Mucosa of descending colon (tissue), 3 donors: ENCODE measurements at regions not wholly inside any gene's neighbourhood (a gene's known extent, or its start where the extent isn't known, plus 50 kb on each side); places are given as distances from the start of the nearest gene placed in this dataset.

Experiments used
- ATAC-seq: fragments of 200-7000 bp; cut with Tn5 transposase; one replicate; pipeline ENCODE4 v1.9.1; 2020; ENCODE audit warnings: mild to moderate bottlenecking, moderate library complexity
- DNase-seq, 3 donors: peaks; one replicate each; pipeline ENCODE4 v3.0.0-alpha.2; 2020
- H3K36me3 ChIP-seq: fragments of 200-600 bp; one replicate; pipeline ENCODE4 v1.8.0; 2021; ENCODE audit warnings: low read depth, mild to moderate bottlenecking
- H3K4me1 ChIP-seq: fragments of 200-600 bp; one replicate; pipeline ENCODE4 v1.8.0; 2021; ENCODE audit warnings: low read depth, mild to moderate bottlenecking
- H3K4me3 ChIP-seq: fragments of 200-600 bp; one replicate; pipeline ENCODE4 v1.8.0; 2021; ENCODE audit warnings: mild to moderate bottlenecking
- H3K9me3 ChIP-seq: fragments of 200-600 bp; one replicate; pipeline ENCODE4 v1.8.0; 2021; ENCODE audit warnings: mild to moderate bottlenecking
- CTCF ChIP-seq: fragments of 200-600 bp; IDR thresholded peaks from one replicate; pipeline ENCODE4 v1.8.0; 2022; ENCODE audit warnings: antibody characterized with exemption, mild to moderate bottlenecking
- intact Hi-C, 2 donors: fragments of 100-400 bp; cut with DNase I in 1 of 2; cut with micrococcal nuclease in 1 of 2; formaldehyde crosslinking; loops; one replicate each; pipeline versions ENCODE4 v1.11.0 to v1.11.1; 2022; cut with DNase I, micrococcal nuclease
- donor health status: DM: no; HTN: no; CAD: no; lungs with moderate emphysema.
- donor health status: DM: no; HTN: no; CAD: no.
- donor health status: DM: no; HTN: yes; CAD: no.

GRCh38 chr16:47983999-47984580, 171.7 kb downstream of the ABCC12 start:
- DNase-seq: no peak
- H3K36me3 ChIP-seq: no peaks in the 10 kb centered on the region
- H3K4me3 ChIP-seq: no peak overlapping the region
- intact Hi-C loops: no loop called here
- no peaks in the 10 kb centered on the region for H3K4me1 ChIP-seq
- no peak for TF ChIP-seq CTCF
- ATAC-seq: no peak
- H3K9me3 ChIP-seq: no peaks in the 10 kb centered on the region

- Histone ChIP-seq H3K4me1 (no peaks in the 10 kb centered on the region), H3K4me3 (no peak overlapping the region), H3K9me3 (no peaks in the 10 kb centered on the region), H3K36me3 (no peaks in the 10 kb centered on the region)
- intact Hi-C loops: no loop called here
- TF ChIP-seq CTCF: no peak
- DNase-seq (no peak), ATAC-seq (no peak)
These were observed 175.6 kb downstream of the ABCC12 start for GRCh38 chr16:47980212-47980611.

- TF ChIP-seq CTCF: no peak
- Histone ChIP-seq H3K4me3 (no peak overlapping the region), H3K4me1 (no peaks in the 10 kb centered on the region), H3K36me3 (no peaks in the 10 kb centered on the region), H3K9me3 (no peaks in the 10 kb centered on the region)
- intact Hi-C loops: no loop called here
- no peak for DNase-seq
- no peak for ATAC-seq
These were observed 176.1 kb downstream of the ABCC12 start for GRCh38 chr16:47979616-47980182.

GRCh38 chr16:47979164-47979520, 176.7 kb downstream of the ABCC12 start:
- DNase-seq: no peak
- H3K4me1 ChIP-seq: no peaks in the 10 kb centered on the region
- no peak for TF ChIP-seq CTCF
- no peak overlapping the region for H3K4me3 ChIP-seq
- no peaks in the 10 kb centered on the region for H3K36me3 ChIP-seq
- intact Hi-C loops: no loop called here
- no peak for ATAC-seq
- no peaks in the 10 kb centered on the region for H3K9me3 ChIP-seq

- no peak overlapping the region for H3K4me3 ChIP-seq
- ATAC-seq: no peak
- no peak for DNase-seq
- H3K36me3 ChIP-seq: no peaks in the 10 kb centered on the region
- H3K9me3 ChIP-seq: no peaks in the 10 kb centered on the region
- no peaks in the 10 kb centered on the region for H3K4me1 ChIP-seq
- no peak for TF ChIP-seq CTCF
- intact Hi-C loops: no loop called here
These were observed 177.2 kb downstream of the ABCC12 start for GRCh38 chr16:47978491-47979163.
